HG03066 (cell line): ENCODE measurements at regions not wholly inside any gene's neighbourhood (a gene's known extent, or its start where the extent isn't known, plus 50 kb on each side); places are given as distances from the start of the nearest gene placed in this dataset.

Experiments
- ATAC-seq: cut with Tn5 transposase; IDR thresholded peaks from one replicate; pipeline ENCODE4 v1.9.1; 2021; ENCODE audit warnings: low read depth; ENCODE audit not compliant: unreplicated experiment

DNA sequence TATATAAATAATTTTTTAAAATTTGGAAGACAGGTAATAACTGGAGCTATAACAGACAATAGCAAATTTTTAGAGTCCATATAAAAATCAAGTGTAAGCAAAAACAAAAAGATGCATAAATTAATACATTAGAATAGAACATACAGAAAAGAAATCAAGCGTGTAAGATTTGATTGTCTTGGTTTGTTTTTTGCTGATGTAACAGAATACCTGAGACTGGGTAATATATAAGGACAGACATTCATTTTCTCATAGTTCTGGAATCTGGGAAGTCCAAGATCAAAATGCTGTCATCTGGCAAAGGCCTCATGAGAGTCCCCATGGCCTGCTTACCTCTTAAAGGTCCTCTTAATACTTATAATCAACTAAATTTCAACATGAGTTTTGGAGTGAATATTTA, 1010.1 kb downstream of the CDH18 start:
- no peak for ATAC-seq

DNA sequence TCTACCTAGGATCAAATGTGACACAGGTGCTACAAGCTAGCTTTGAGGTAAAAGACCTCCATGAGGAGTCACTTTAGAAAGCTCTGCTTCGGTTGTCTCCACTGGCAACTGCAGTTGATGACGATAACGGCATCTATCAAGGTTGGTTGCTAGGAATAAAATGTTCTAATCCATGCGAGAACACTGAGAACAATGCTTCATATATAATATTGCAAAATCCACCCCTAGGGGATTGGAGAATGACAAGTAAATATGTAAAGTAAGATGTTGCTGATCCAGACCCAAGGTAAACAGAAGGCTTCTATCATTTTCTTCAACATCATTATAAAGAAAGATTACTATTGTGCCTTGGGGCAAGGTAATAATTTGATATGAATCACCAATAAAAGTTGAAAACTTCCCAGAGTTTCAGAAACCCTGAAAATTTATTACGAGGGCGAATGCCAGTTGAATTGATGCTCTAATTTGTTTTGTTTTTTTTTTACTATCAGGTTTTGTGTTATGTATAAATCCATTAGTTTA, 1003.4 kb downstream of the CDH18 start:
- ATAC-seq: no peak

DNA sequence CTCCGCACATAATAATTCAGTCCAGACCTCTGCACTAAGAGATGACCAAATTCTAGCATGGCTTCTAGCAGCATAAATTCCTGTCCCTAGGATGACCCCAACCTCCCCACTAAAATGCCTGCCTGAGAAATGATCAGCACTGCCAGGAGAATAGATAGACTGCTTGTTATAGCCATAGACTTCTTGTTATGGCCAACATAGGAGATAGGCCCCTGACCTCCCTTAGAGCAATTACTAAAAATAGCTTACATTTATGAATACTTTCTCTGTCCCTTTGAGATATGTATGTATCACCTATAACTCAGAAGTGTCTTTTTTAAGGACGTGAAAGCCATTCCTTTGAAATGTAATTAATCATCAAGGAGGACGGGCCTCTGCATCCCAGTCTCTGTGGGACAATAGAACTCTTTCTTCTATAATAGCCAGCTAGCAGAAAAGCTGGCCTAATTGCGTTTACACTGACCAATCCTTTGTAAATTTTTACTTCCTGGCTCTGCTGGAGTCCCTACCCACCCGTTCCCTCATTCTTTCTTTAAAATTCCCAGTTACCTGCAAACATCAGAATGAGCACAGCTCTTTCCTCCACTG, 1002.7 kb downstream of the CDH18 start:
- no peak for ATAC-seq

- no peak for ATAC-seq
Measured at GRCh38 chr5:18987101-18987500, 1000.9 kb downstream of the CDH18 start.

- ATAC-seq: no peak
Measured at GRCh38 chr5:18990852-18991251, 997.1 kb downstream of the CDH18 start.

DNA sequence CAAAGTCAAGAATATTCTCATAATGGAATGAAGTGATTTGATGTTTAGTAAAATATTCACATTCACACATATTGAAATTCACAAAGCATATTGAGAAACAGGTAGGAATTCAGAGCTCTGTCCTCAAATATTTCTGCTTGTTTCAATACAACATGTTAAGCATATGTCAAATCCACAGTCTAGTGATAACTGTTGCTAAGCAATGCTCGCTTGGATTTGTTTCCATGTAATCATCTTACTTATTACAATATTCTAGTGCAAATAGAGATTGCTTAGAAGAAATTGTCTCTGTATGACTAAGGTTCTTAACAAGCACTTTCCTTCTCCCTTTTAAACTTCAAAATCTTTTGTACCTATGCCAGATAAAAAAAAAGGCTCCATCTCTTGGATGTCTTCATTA, 995.7 kb downstream of the CDH18 start:
- ATAC-seq: no peak

GRCh38 chr5:18999478-18999877, 988.5 kb downstream of the CDH18 start:
- no peak for ATAC-seq

DNA sequence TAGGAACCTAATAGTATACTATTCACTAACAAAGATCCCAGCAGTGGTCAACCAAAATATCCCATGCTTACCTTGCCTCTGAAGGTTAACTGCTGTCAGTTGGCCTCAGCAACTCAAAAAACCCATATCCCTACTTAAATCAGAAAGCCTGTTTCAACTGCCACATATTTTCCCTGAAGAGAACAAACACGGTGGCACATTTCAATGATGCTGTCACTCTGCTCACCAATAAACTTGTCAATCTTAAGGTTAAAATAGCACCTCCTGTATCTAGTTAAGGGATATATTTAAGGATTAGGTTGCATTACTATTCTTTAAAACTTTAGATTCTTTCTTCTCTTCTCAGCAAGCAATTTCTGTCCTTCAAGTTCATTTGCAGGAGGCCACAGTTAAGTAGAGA, 986.9 kb downstream of the CDH18 start:
- no peak for ATAC-seq

DNA sequence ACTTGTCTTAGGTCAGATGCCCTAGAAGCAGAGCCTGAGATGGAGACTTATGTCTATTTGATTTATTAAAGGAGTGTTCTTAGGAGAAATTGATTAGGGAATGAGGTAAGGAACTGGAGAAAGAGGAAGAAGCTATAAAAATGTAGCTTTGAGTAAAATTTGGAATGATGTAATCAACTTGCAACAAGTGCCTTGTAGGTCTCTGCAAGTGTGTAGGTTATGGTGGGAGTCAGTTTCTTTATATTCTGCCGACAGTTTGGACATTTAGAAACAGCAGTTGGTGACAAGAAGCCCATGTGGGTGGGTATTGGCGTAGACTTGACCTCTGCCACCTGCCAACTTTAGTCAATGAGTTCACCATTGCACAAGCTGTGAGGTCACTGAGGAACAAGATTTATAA, 986.5 kb downstream of the CDH18 start:
- no peak for ATAC-seq

- no peak for ATAC-seq
Measured at GRCh38 chr5:19002111-19002510, 985.9 kb downstream of the CDH18 start.

- ATAC-seq: no peak
Measured at GRCh38 chr5:19018822-19019221, 969.2 kb downstream of the CDH18 start.

DNA sequence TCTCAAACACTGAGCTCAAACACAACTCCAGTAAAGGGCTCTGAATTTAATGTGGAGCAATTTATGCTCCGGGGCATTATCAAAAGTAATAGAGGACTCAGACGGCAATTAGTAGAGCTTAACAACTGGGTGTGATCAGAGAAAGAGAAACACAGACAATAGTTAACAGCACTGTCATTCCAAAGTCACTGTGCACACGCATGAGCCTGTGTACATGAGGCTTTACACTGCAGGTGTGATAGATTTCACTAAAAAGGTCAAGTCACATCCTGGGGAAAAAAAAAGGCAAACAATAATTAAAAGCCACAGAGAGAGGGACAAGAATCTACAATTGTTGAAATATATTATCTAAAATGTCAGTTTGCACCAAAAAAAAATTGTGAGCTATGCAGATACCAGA, 956.5 kb downstream of the CDH18 start:
- ATAC-seq: no peak

DNA sequence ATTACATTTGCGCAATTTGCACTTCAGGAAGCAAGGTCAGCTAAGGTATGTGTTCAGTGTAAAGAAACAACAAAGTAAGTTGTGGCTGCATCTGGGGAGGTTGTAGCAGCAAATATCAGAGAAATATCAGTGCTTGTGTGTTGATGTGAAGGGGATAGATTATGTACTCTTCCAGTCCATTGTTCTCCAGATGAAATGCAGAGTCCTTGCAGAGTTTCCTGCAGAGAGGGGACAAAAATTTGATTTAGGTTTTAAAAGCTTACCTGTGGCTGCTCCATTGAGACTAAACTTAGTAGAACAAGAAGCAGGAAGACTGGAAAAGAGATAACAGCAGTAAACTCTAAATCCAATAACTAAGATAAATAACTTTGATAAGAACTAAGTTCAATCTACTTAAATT, 952.2 kb downstream of the CDH18 start:
- ATAC-seq: no peak

GRCh38 chr5:19042106-19042505, 945.9 kb downstream of the CDH18 start:
- ATAC-seq: no peak

- no peak for ATAC-seq
Measured at GRCh38 chr5:19044311-19044710, 943.7 kb downstream of the CDH18 start.

DNA sequence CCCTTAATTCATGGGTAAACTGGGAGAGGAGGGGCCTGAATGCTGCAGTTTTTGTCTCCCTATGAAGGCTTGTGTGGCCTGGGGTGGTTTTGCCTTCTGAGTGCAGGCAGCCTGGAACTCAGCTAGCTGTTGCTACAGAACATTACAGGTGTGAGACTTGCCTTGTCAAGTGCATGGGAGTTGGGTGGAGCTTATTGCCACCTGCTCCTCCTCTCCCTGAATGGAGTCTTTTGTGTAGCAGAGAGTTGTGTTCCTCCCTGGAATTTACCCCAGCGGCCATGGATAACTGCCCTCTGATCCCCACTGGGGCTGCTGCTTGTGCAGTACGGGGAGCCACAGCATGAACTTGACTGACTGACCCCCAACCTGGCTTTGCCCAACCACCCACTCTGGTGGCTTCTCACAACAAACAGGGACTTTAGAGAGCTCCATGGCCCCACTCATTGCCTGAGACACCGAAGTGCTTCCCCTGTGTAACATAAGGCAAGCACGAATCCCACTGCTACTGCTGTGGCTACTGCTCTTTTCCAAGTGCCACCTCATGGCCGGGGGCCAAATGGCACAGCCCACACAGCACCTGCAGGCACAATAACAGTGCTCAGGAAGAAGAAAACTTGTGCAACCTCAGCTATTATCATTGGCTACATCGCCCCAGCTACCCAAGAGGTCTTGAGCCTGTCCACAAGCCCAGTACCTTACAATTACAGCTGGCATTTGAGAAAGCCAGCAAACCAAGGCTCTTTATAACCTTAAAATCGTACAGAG, 942.9 kb downstream of the CDH18 start:
- no peak for ATAC-seq

GRCh38 chr5:19047277-19047676, 940.7 kb downstream of the CDH18 start:
- no peak for ATAC-seq

GRCh38 chr5:19048726-19049125, 939.3 kb downstream of the CDH18 start:
- no peak for ATAC-seq

GRCh38 chr5:19058216-19058615, 929.8 kb downstream of the CDH18 start:
- no peak for ATAC-seq

DNA sequence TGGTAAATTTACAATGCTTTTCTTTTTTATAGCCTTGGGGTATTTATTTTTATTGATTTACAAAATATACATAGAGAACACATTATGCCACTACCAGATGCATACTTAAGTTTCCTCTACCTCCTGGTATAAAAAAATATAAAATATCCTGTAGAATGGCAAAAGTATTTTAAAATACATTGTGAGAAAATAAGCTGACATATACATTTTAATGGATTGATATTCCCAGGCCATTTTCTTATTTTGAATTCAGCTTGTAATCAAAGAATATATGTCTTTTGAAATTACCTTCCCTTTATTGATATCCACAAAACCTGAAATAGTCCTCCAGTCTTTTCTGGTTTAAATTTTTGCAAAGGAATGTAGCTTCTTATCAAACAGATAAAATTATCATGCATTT, 923.9 kb downstream of the CDH18 start:
- no peak for ATAC-seq

DNA sequence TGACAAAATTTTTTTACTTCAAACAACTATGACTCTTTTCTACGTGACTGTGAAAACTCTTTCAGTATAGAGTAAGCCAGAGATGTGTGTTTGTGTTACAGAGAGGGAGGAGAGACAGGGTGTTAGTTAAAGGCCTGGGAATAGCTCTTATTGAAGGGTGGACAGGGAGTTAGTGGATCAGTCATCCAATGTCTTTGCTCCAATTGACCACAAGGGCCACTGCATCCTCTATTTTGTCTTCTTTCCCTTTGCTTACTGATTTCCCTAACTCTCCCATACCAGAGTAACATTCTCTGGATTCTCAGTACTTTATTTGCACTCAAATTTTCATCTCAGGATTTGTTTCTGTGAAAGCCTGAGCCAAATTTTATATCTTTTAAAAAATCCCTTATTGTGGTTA, 920.3 kb downstream of the CDH18 start:
- ATAC-seq: no peak

DNA sequence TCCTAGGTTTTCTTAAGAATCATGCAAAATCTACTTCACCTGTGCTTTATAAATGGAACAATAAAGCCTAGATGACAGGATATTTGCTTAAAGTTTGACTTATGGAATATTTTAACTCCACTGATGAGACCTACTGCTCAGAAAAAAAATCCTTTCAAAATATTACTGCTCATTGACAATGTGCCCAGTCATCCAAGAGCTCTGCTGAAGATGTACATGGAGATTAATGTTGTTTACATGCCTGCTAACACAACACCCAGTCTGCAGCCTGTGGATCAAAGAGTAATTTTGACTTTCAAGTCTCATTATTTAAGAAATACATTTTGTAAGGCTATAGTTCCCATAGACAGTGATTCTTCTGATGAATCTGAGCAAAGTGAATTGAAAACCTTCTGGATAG, 889.6 kb downstream of the CDH18 start:
- ATAC-seq: no peak
